K562 (cell line): ENCODE measurements at regions not wholly inside any gene's neighbourhood (a gene's known extent, or its start where the extent isn't known, plus 50 kb on each side); places are given as distances from the start of the nearest gene placed in this dataset.

Source experiments
- ATAC-seq: fragments of 200-7000 bp; cut with Tn5 transposase; 3 replicates; pipeline ENCODE4 v1.9.1; 2020; ENCODE audit warnings: moderate library complexity
- BruUV-seq: library from RNA; stranded (reverse); fragments of 400-500 nt; replicated peaks from 2 replicates; lab custom pipeline; 2021; lab: Mats Ljungman, UMichigan
- CTCF ChIA-PET: fragments of 300-600 bp; formaldehyde crosslinking; extraction: SDS; loops from one replicate; lab custom pipeline; 2021; ENCODE audit warnings: low intra/inter-chr PET ratio; lab: Yijun Ruan, JAX
- POLR2A ChIA-PET: fragments of 300-600, 350-650 bp; sonication (Branson Sonifier 250); formaldehyde crosslinking; extraction: SDS; loops from one replicate; lab custom pipeline; 2021; ENCODE audit warnings: antibody characterized with exemption, inconsistent platforms; lab: Yijun Ruan, JAX
- DNase-seq, 4 experiments: peaks; one replicate each; pipeline versions ENCODE4 v3.0.0 to v3.0.0-alpha.2; 2011 to 2018; ENCODE audit warnings: low spot score in 3 of 4, mixed read lengths in 3 of 4; ENCODE audit errors: extremely low read depth in 1 of 4
- FAIRE-seq: peaks from 2 replicates; lab custom pipeline; 2011; peaks lifted over from hg19 to GRCh38; lab: Jason Lieb, UNC
- H2AFZ ChIP-seq: 2 replicates; pipeline ENCODE4 v1.6.0; 2011; ENCODE audit warnings: low read depth, low read length, control low read depth, inconsistent platforms
- H3K27ac ChIP-seq: fragments of 200-600 bp; 3 replicates; pipeline ENCODE4 v1.8.0; 2011; ENCODE audit warnings: low read depth, mild to moderate bottlenecking, control low read depth, inconsistent platforms, low read length, moderate library complexity, mixed read lengths; ENCODE audit errors: extremely low read depth
- H3K27me3 ChIP-seq, 2 experiments: fragments of 300-600 bp in 1 of 2; 2 replicates in 1 of 2; 3 replicates in 1 of 2; pipeline versions ENCODE4 v1.6.0 to v1.8.0; 2011; ENCODE audit warnings: inconsistent platforms in 2 of 2, low read length in 2 of 2, mild to moderate bottlenecking in 1 of 2, mixed read lengths in 1 of 2, moderate library complexity in 1 of 2; ENCODE audit not compliant: control insufficient read depth in 2 of 2, insufficient read depth in 2 of 2
- H3K36me3 ChIP-seq: fragments of 300-600 bp; 3 replicates; pipeline ENCODE4 v1.8.0; 2011; ENCODE audit warnings: mild to moderate bottlenecking, low read length, inconsistent platforms; ENCODE audit not compliant: control insufficient read depth, insufficient read depth
- H3K4me1 ChIP-seq, 2 experiments: fragments of 200-600 bp in 1 of 2; replicated peaks in 1 of 2; 2 replicates in 1 of 2; 3 replicates in 1 of 2; pipeline versions ENCODE4 v1.5.1 to v1.8.0; 2011; ENCODE audit warnings: inconsistent platforms in 2 of 2, low read length in 2 of 2, mild to moderate bottlenecking in 1 of 2, mixed read lengths in 1 of 2, moderate library complexity in 1 of 2; ENCODE audit not compliant: control insufficient read depth in 2 of 2, insufficient read depth in 2 of 2
- H3K4me2 ChIP-seq: 2 replicates; pipeline ENCODE4 v1.6.1; 2011; ENCODE audit warnings: low read length, control low read depth, inconsistent platforms, mixed read lengths; ENCODE audit not compliant: insufficient read depth
- H3K4me3 ChIP-seq: fragments of 200-600 bp; sonication (generic), shearing (Covaris generic); 2 replicates; pipeline ENCODE4 v1.5.1; 2016; ENCODE audit warnings: control low read depth, inconsistent platforms
- H3K79me2 ChIP-seq: fragments of 200-600 bp; 3 replicates; pipeline ENCODE4 v1.8.0; 2011; ENCODE audit warnings: low read length, inconsistent platforms; ENCODE audit not compliant: control insufficient read depth, insufficient read depth
- H3K9ac ChIP-seq, 2 experiments: 2 replicates each; pipeline versions ENCODE4 v1.6.0 to v1.6.1; 2011; ENCODE audit warnings: low read depth in 2 of 2, low read length in 2 of 2, control low read depth in 1 of 2, inconsistent platforms in 1 of 2, mild to moderate bottlenecking in 1 of 2, mixed read lengths in 1 of 2; ENCODE audit not compliant: insufficient read depth in 1 of 2
- H3K9me1 ChIP-seq: one replicate; pipeline ENCODE4 v1.6.0; 2011; ENCODE audit warnings: inconsistent platforms, mild to moderate bottlenecking, low read length, moderate library complexity; ENCODE audit not compliant: control insufficient read depth, insufficient read depth
- H3K9me3 ChIP-seq: replicated peaks from 2 replicates; pipeline ENCODE4 v1.5.1; 2011; ENCODE audit warnings: low read depth, low read length, inconsistent platforms; ENCODE audit not compliant: control insufficient read depth, insufficient read depth
- H4K20me1 ChIP-seq: replicated peaks from 2 replicates; pipeline ENCODE4 v1.6.1; 2011; ENCODE audit warnings: low read length, inconsistent platforms, mixed read lengths; ENCODE audit not compliant: control insufficient read depth, insufficient read depth
- CTBP1 ChIP-seq: fragments of 450-650 bp; IDR thresholded peaks from 2 replicates; pipeline ENCODE4 v1.6.1; 2016; ENCODE audit warnings: borderline replicate concordance
- HMBOX1 ChIP-seq: sonication (generic); IDR thresholded peaks from 2 replicates; pipeline ENCODE4 v1.6.1; 2016
- NR2C1 ChIP-seq, 2 experiments: fragments of 450-650 bp; IDR thresholded peaks; 2 replicates each; pipeline ENCODE4 v1.6.1; 2017; ENCODE audit warnings: mild to moderate bottlenecking in 2 of 2, antibody characterized with exemption in 1 of 2, inconsistent platforms in 1 of 2, missing compliant biosample characterization in 1 of 2, missing genetic modification characterization in 1 of 2
- PTBP1 ChIP-seq: fragments of 200-400 bp; formaldehyde crosslinking; IDR thresholded peaks from 2 replicates; pipeline ENCODE4 v1.6.1; 2017; ENCODE audit warnings: low read depth, low read length
- PYGO2 ChIP-seq: fragments of 450-650 bp; IDR thresholded peaks from 2 replicates; pipeline ENCODE4 v1.6.1; 2016; ENCODE audit warnings: mild to moderate bottlenecking, missing genetic modification characterization, moderate library complexity, missing compliant biosample characterization
- SMC3 ChIP-seq: conservative IDR thresholded peaks from 2 replicates; pipeline ENCODE4 v1.6.1; 2011; ENCODE audit warnings: low read depth, low read length, improper control_type of control experiment; ENCODE audit not compliant: insufficient read depth
- SREBF1 ChIP-seq: fragments of 150-350 bp; IDR thresholded peaks from 2 replicates; pipeline ENCODE4 v1.6.1; 2014; ENCODE audit warnings: antibody characterized with exemption, low read depth, low read length, borderline replicate concordance
- STAT5A ChIP-seq: IDR thresholded peaks from 2 replicates; pipeline ENCODE4 v1.6.1; 2012; ENCODE audit warnings: low read length, inconsistent platforms, borderline replicate concordance
- WGBS: fragments of 100-300 bp; shearing (Covaris generic); methylation state at CpG from one replicate; pipeline ENCODE4 v1.1.6; 2016; ENCODE audit warnings: low coverage, mixed read lengths; ENCODE audit not compliant: insufficient coverage; ENCODE audit errors: missing lambda C conversion rate; 5-methylcytosine and 5-hydroxymethylcytosine counted together
- in situ Hi-C: fragments of 300-500 bp; cut with MboI; formaldehyde crosslinking; loops from 4 replicates; pipeline ENCODE4 v1.15.0; 2018; ENCODE audit warnings: inconsistent platforms, mixed read lengths
- intact Hi-C: fragments of 100-400 bp; cut with micrococcal nuclease; formaldehyde crosslinking; loops from 2 replicates; pipeline ENCODE4 v1.14.2; 2022

- Histone ChIP-seq H3K9me1 (no peaks in the 10 kb centered on the region), H4K20me1 (no peaks in the 10 kb centered on the region), H3K4me1 (no peaks in the 10 kb centered on the region), H3K9me3 (no peaks in the 10 kb centered on the region), H3K27me3 (no peaks in the 10 kb centered on the region), H3K4me2 (no peak overlapping the region), H3K4me3 (no peak overlapping the region), H3K9ac (no peak overlapping the region), H3K79me2 (no peaks in the 10 kb centered on the region), H3K27ac (no peak overlapping the region), H2AFZ (no peak overlapping the region), H3K36me3 (no peaks in the 10 kb centered on the region)
- POLR2A ChIA-PET, result no interaction called here
- CTCF ChIA-PET, result no interaction called here
- BruUV-seq, result no TSS peak
- 13% methylated on average over 3 of the region's 3 CpGs for WGBS
- FAIRE-seq (no peak), ATAC-seq (no peak), DNase-seq (no peak)
- TF ChIP-seq NR2C1 (IDR thresholded peaks at IDR 0.05), result no peak
- no peak for TF ChIP-seq NR2C1 (tag; IDR thresholded peaks at IDR 0.05)
- TF ChIP-seq SREBF1, result no peak
- TF ChIP-seq HMBOX1, result no peak
- no peak for TF ChIP-seq CTBP1
- TF ChIP-seq PYGO2 (tag), result no peak
- no peak for TF ChIP-seq PTBP1
- TF ChIP-seq SMC3, result no peak
- TF ChIP-seq STAT5A, result no peak
- in situ Hi-C loops, result no loop called here
- intact Hi-C loops, result no loop called here
These were observed 167.2 kb upstream of the CNTN1 start for GRCh38 chr12:40525054-40525453.
